BLaER1 treated with 17β-estradiol and CSF1 and Interleukin-3, amounts not matched to agents 10 nM and 100 nM (cell line): ENCODE measurements at regions not wholly inside any gene's neighbourhood (a gene's known extent, or its start where the extent isn't known, plus 50 kb on each side); places are given as distances from the start of the nearest gene placed in this dataset.

Experiments used
- H3K27ac ChIP-seq, 11 experiments: shearing (Covaris generic); formaldehyde crosslinking; 2 replicates each; pipeline ENCODE4 v1.8.1; 2022
- H3K27me3 ChIP-seq, 11 experiments: shearing (Covaris generic); formaldehyde crosslinking; 2 replicates each; pipeline ENCODE4 v1.8.1; 2022
- H3K36me3 ChIP-seq, 11 experiments: shearing (Covaris generic); formaldehyde crosslinking; 2 replicates each; pipeline ENCODE4 v1.8.1; 2022
- H3K4me1 ChIP-seq, 10 experiments: shearing (Covaris generic); formaldehyde crosslinking; 2 replicates each; pipeline ENCODE4 v1.8.1; 2022
- H3K4me2 ChIP-seq, 11 experiments: shearing (Covaris generic); formaldehyde crosslinking; 2 replicates each; pipeline ENCODE4 v1.8.1; 2022
- H3K4me3 ChIP-seq, 10 experiments: shearing (Covaris generic); formaldehyde crosslinking; 2 replicates each; pipeline ENCODE4 v1.8.1; 2022
- H3K9ac ChIP-seq, 11 experiments: shearing (Covaris generic); formaldehyde crosslinking; 2 replicates each; pipeline ENCODE4 v1.8.1; 2022
- H3K9me3 ChIP-seq, 11 experiments: shearing (Covaris generic); formaldehyde crosslinking; replicated peaks in 1 of 11; 2 replicates each; pipeline ENCODE4 v1.8.1; 2022
- H4K20me1 ChIP-seq, 11 experiments: shearing (Covaris generic); formaldehyde crosslinking; 2 replicates each; pipeline ENCODE4 v1.8.1; 2022
- Cebpa-rat ChIP-seq, 11 experiments: shearing (Covaris generic); IDR thresholded peaks; 2 replicates each; pipeline ENCODE4 v1.8.1; 2022

- Histone ChIP-seq H3K9ac (no peak overlapping the region), H3K4me2 (no peak overlapping the region), H3K4me1 (no peaks in the 10 kb centered on the region; a peak in 1 of 20 replicates), H3K36me3 (no peaks in the 10 kb centered on the region), H3K9me3 (no peaks in the 10 kb centered on the region), H3K27ac (no peak overlapping the region), H3K27me3 (no peaks in the 10 kb centered on the region), H4K20me1 (no peaks in the 10 kb centered on the region), H3K4me3 (no peak overlapping the region)
- TF ChIP-seq Cebpa-rat (IDR thresholded peaks at IDR 0.05) = no peak
Observed at GRCh38 chr3:66149269-66149668, 71.5 kb upstream of the SLC25A26 start.

GRCh38 chr3:66145408-66145733 is 75.4 kb upstream of the SLC25A26 start:
- Histone ChIP-seq H3K4me2 (no peak overlapping the region), H3K4me1 (no peaks in the 10 kb centered on the region; a peak in 1 of 20 replicates), H3K9me3 (no peaks in the 10 kb centered on the region), H3K36me3 (no peaks in the 10 kb centered on the region), H3K27ac (no peak overlapping the region), H3K4me3 (no peak overlapping the region), H3K27me3 (no peaks in the 10 kb centered on the region), H4K20me1 (no peaks in the 10 kb centered on the region), H3K9ac (no peak overlapping the region)
- TF ChIP-seq Cebpa-rat (IDR thresholded peaks at IDR 0.05) = no peak

DNA sequence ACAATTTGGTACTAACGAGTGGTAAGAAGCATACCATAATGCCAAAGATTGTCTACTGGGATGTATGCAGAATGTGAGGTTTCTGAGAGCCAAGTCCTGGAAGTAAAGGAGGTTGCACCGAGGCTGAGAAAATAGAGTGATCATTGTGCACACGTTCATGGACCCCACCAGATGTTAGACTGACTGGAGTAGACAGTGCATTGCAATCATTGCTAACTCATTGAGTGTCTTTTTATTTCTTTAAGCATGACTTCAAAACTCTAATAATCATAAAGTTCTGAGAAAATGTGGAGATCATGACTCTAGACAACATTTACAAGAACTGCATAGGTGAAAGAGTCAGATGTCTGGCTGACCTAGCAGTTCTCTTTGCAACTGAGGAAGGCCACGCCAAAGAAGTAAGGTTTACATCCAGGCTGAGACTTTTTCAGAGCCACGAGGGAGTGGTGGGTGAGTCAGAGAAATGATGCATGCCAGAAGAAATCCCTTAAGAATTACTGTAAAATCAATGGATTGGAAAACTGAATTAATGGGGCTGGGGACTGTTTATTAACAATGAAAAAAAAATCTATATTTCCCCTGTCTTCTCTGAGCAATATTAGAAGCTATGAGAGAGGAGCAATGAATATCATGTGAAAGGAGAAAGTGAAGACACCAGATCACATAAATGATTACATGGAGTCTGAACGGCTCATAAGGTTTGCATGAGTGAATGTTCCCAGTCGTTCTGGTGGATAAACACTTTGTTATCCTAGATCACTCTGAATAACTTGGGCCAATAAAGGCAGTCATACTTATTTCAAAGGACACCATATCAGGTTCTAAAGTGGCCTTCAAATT is 76.0 kb upstream of the SLC25A26 start:
- Histone ChIP-seq H3K4me2 (no peak overlapping the region), H3K4me1 (no peaks in the 10 kb centered on the region; a peak in 1 of 20 replicates), H3K9ac (no peak overlapping the region), H3K36me3 (no peaks in the 10 kb centered on the region), H3K4me3 (no peak overlapping the region), H3K9me3 (no peaks in the 10 kb centered on the region), H3K27me3 (no peaks in the 10 kb centered on the region), H3K27ac (no peak overlapping the region), H4K20me1 (no peaks in the 10 kb centered on the region)
- TF ChIP-seq Cebpa-rat (IDR thresholded peaks at IDR 0.05) = no peak

GRCh38 chr3:66142079-66142478 is 78.7 kb upstream of the SLC25A26 start:
- no peaks in the 10 kb centered on the region; a peak in 1 of 20 replicates for H3K4me1 ChIP-seq
- no peaks in the 10 kb centered on the region for H3K27me3 ChIP-seq
- no peak overlapping the region for H3K27ac ChIP-seq
- no peak overlapping the region for H3K4me3 ChIP-seq
- H3K9me3 ChIP-seq = no peaks in the 10 kb centered on the region
- no peaks in the 10 kb centered on the region for H4K20me1 ChIP-seq
- no peak overlapping the region for H3K4me2 ChIP-seq
- H3K9ac ChIP-seq = no peak overlapping the region
- H3K36me3 ChIP-seq = no peaks in the 10 kb centered on the region
- no peak for TF ChIP-seq Cebpa-rat (IDR thresholded peaks at IDR 0.05)

DNA sequence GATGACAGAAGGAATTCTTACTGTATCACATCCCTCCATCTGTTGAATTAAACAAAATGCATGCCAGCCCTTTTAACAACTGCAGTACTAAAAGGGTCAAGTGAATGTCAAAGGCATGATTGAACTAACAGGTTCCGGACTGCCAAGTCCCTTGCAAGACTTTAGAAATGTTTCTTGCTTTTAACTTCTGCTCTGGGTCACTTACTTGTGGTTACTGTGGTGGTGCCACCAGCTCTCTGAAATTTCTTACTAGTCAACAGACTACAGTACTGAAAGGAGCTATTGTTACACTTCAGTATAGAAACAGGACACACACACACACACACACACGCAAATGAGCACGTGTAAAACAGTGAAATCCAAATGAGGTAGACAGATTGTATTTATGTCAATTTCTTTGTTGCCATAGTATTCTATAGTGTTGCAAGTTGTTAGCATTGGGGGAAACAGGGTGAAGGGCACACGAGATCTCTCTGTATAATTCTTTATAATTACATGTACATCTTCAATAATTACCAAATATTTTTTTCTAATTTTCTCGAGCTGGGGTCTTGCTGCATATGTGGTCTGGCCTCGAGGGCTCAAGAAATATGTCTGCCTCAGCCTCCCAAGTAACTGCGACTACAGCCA is 79.9 kb upstream of the SLC25A26 start:
- Histone ChIP-seq H3K27me3 (no peaks in the 10 kb centered on the region), H3K27ac (no peak overlapping the region), H3K9ac (no peak overlapping the region), H3K36me3 (no peaks in the 10 kb centered on the region), H3K4me1 (no peaks in the 10 kb centered on the region; a peak in 1 of 20 replicates), H3K4me2 (no peak overlapping the region), H3K4me3 (no peak overlapping the region), H4K20me1 (no peaks in the 10 kb centered on the region), H3K9me3 (no peaks in the 10 kb centered on the region)
- TF ChIP-seq Cebpa-rat (IDR thresholded peaks at IDR 0.05) = no peak

DNA sequence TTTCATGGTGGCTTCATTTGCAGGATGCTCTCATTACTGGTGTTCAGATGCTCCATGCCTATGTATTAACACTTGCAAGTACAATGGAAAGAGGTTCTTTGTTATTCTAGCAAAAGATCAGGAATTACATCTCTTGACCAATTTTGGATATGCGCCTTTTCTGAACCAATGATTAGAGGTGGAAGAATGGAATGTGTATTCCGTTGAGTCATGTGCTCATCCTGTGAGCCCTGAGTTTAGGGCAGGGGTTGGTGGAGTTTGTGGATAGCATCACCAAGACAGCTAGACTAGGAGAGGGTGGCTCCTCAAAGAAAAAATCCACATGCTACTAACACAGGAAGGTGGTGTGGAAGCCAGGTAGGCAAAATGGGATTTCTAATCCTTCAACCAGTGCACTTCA is 80.7 kb upstream of the SLC25A26 start:
- Histone ChIP-seq H3K4me3 (no peak overlapping the region), H3K4me1 (no peaks in the 10 kb centered on the region; a peak in 1 of 20 replicates), H3K4me2 (no peak overlapping the region), H3K36me3 (no peaks in the 10 kb centered on the region), H3K27ac (no peak overlapping the region), H4K20me1 (no peaks in the 10 kb centered on the region), H3K27me3 (no peaks in the 10 kb centered on the region), H3K9me3 (no peaks in the 10 kb centered on the region), H3K9ac (no peak overlapping the region)
- no peak for TF ChIP-seq Cebpa-rat (IDR thresholded peaks at IDR 0.05)

DNA sequence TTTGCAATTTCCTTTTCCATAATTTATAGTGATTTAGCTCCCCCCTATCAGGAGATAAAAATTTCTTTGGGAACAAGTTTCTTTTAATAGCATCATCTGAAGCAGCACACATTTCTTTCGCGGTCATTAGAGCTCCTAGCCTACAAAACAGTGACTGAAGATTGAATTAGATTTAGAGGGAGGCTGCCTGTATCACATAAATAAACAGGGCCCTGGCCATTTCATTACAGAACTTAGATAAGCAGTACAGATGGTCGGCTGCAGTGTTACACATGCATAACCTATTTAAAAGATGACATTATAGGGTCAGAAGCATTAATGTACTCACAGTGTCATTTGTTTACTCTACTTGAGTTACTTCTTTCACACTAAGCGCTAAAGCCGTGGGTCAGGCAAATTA is 81.4 kb upstream of the SLC25A26 start:
- Histone ChIP-seq H3K36me3 (no peaks in the 10 kb centered on the region), H3K4me2 (no peak overlapping the region), H3K4me3 (no peak overlapping the region), H3K9ac (no peak overlapping the region), H3K4me1 (no peaks in the 10 kb centered on the region), H3K9me3 (no peaks in the 10 kb centered on the region), H3K27ac (no peak overlapping the region), H4K20me1 (no peaks in the 10 kb centered on the region), H3K27me3 (no peaks in the 10 kb centered on the region)
- TF ChIP-seq Cebpa-rat (IDR thresholded peaks at IDR 0.05) = no peak

DNA sequence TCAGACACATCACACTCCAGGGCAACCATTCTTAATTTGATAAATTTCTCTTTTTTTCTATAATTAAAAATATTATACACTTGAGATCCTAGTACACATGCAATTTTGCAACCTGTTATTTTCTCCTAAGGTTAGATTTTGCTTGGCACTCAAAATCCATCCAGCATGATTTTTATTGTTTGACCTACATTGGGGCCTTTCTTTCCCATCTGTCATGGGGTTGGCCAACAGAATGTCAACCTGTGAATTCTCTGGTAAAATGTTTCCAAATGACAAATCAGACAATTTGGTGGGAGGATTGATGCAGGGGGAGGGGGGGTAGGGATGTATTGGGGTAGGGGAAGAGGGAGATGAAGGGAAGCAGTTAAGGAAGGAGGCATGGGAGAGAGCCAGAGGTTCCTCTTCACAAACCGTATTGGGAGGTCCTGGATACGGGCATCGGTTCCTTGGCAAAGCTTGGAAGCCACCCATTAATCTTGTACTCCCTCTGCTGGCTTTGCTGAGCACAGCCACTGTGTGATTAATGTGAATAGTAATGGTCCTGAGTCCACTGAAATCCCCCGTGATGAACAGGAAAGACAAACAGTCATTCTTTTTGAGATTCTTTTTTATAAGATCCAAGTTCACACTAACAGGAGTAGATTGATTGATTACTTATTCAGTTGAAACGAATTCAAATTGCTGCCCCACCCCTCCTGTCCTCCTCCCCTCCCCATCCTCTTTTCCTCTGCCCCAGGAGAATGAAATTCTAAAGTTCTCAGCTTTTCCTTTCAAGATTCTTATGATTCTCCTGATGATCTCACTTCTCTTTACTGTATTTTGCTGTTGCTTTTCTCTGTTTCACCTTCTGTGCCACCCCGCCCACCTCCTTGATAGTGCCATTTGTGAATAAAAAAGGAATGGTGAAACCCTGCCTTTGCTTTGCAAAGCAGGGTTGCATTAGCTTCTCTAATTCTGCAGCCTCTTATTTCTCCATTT is 82.2 kb upstream of the SLC25A26 start:
- Histone ChIP-seq H3K27ac (no peak overlapping the region), H3K9me3 (no peaks in the 10 kb centered on the region), H3K9ac (no peak overlapping the region), H3K4me1 (no peaks in the 10 kb centered on the region), H3K27me3 (no peaks in the 10 kb centered on the region), H3K4me2 (no peak overlapping the region), H4K20me1 (no peaks in the 10 kb centered on the region), H3K36me3 (no peaks in the 10 kb centered on the region), H3K4me3 (no peak overlapping the region)
- no peak for TF ChIP-seq Cebpa-rat (IDR thresholded peaks at IDR 0.05)

- no peak overlapping the region for H3K27ac ChIP-seq
- no peaks in the 10 kb centered on the region for H4K20me1 ChIP-seq
- no peak for TF ChIP-seq Cebpa-rat (IDR thresholded peaks at IDR 0.05)
- H3K27me3 ChIP-seq = no peaks in the 10 kb centered on the region
- no peak overlapping the region for H3K4me3 ChIP-seq
- H3K36me3 ChIP-seq = no peaks in the 10 kb centered on the region
- no peaks in the 10 kb centered on the region for H3K4me1 ChIP-seq
- H3K9ac ChIP-seq = no peak overlapping the region
- no peak overlapping the region for H3K4me2 ChIP-seq
- H3K9me3 ChIP-seq = no peaks in the 10 kb centered on the region
Observed at GRCh38 chr3:66136597-66136996, 84.2 kb upstream of the SLC25A26 start.
